HEK293 (cell line): ENCODE measurements at regions not wholly inside any gene's neighbourhood (a gene's known extent, or its start where the extent isn't known, plus 50 kb on each side); places are given as distances from the start of the nearest gene placed in this dataset.

Source experiments
- CTCF ChIA-PET: fragments of 350-600 bp; formaldehyde crosslinking; extraction: SDS; loops from one replicate; lab custom pipeline; 2021; ENCODE audit warnings: antibody characterized with exemption; lab: Yijun Ruan, JAX
- POLR2A ChIA-PET: fragments of 300-600 bp; formaldehyde crosslinking; extraction: SDS; loops from one replicate; lab custom pipeline; 2020; ENCODE audit warnings: antibody characterized with exemption, inconsistent platforms; lab: Yijun Ruan, JAX
- H3K27ac ChIP-seq: fragments of 200-500 bp; sonication (Bioruptor generic); 2 replicates; pipeline ENCODE4 v1.5.1; 2014; ENCODE audit warnings: low read depth, low read length, control low read depth, inconsistent platforms; ENCODE audit errors: extremely low read depth
- H3K36me3 ChIP-seq, 2 experiments: fragments of 200-500 bp in 1 of 2; sonication (Bioruptor generic) in 1 of 2; 1 replicate in 1 of 2; 2 replicates in 1 of 2; pipeline ENCODE4 v1.5.1; 2014 to 2017; ENCODE audit warnings: inconsistent platforms in 2 of 2, low read length in 2 of 2; ENCODE audit not compliant: control insufficient read depth in 2 of 2, insufficient read depth in 1 of 2
- H3K4me1 ChIP-seq: fragments of 200-500 bp; sonication (Bioruptor generic); 2 replicates; pipeline ENCODE4 v1.5.1; 2014; ENCODE audit warnings: mild to moderate bottlenecking, low read length, inconsistent platforms; ENCODE audit not compliant: control insufficient read depth, insufficient read depth
- H3K4me3 ChIP-seq: 2 replicates; pipeline ENCODE4 v1.5.1; 2011; ENCODE audit warnings: low read depth, mild to moderate bottlenecking, control low read depth, low read length, moderate library complexity
- H3K9me3 ChIP-seq: fragments of 200-500 bp; sonication (Bioruptor generic); 2 replicates; pipeline ENCODE4 v1.5.1; 2014; ENCODE audit warnings: low read depth, low read length, inconsistent platforms; ENCODE audit not compliant: control insufficient read depth, insufficient read depth
- CTCF ChIP-seq: fragments of 450-650 bp; formaldehyde crosslinking; IDR thresholded peaks from 2 replicates; pipeline ENCODE4 v1.5.1; 2016; ENCODE audit warnings: missing biosample characterization, missing genetic modification characterization
- GLI4 ChIP-seq: fragments of 450-650 bp; formaldehyde crosslinking; IDR thresholded peaks from 2 replicates; pipeline ENCODE4 v1.5.1; 2016; ENCODE audit warnings: missing biosample characterization, missing genetic modification characterization
- KLF1 ChIP-seq: fragments of 450-650 bp; formaldehyde crosslinking; IDR thresholded peaks from 2 replicates; pipeline ENCODE4 v1.5.1; 2016; ENCODE audit warnings: missing biosample characterization, missing genetic modification characterization
- TRIM28 ChIP-seq: IDR thresholded peaks from 2 replicates; pipeline ENCODE4 v1.6.1; 2011; ENCODE audit warnings: low read length, control low read depth, borderline replicate concordance
- YY2 ChIP-seq: fragments of 450-650 bp; formaldehyde crosslinking; IDR thresholded peaks from 2 replicates; pipeline ENCODE4 v1.5.1; 2016; ENCODE audit warnings: missing biosample characterization, missing genetic modification characterization
- ZBTB48 ChIP-seq: fragments of 450-650 bp; formaldehyde crosslinking; IDR thresholded peaks from 2 replicates; pipeline ENCODE4 v1.5.1; 2016; ENCODE audit warnings: missing biosample characterization, missing genetic modification characterization
- ZFP37 ChIP-seq: fragments of 450-650 bp; formaldehyde crosslinking; IDR thresholded peaks from 2 replicates; pipeline ENCODE4 v1.5.1; 2016; ENCODE audit warnings: missing biosample characterization, missing genetic modification characterization
- ZFP41 ChIP-seq: fragments of 450-650 bp; formaldehyde crosslinking; IDR thresholded peaks from 2 replicates; pipeline ENCODE4 v1.5.1; 2016; ENCODE audit warnings: missing biosample characterization, missing genetic modification characterization, borderline replicate concordance
- ZIC2 ChIP-seq: fragments of 450-650 bp; formaldehyde crosslinking; IDR thresholded peaks from 2 replicates; pipeline ENCODE4 v1.5.1; 2016; ENCODE audit warnings: missing biosample characterization, missing genetic modification characterization
- ZNF155 ChIP-seq: fragments of 450-650 bp; formaldehyde crosslinking; IDR thresholded peaks from 2 replicates; pipeline ENCODE4 v1.5.1; 2016; ENCODE audit warnings: missing biosample characterization, missing genetic modification characterization
- ZNF175 ChIP-seq: fragments of 450-650 bp; formaldehyde crosslinking; IDR thresholded peaks from 2 replicates; pipeline ENCODE4 v1.5.1; 2016; ENCODE audit warnings: missing biosample characterization, missing genetic modification characterization
- ZNF266 ChIP-seq: fragments of 450-650 bp; formaldehyde crosslinking; IDR thresholded peaks from 2 replicates; pipeline ENCODE4 v1.5.1; 2016; ENCODE audit warnings: missing biosample characterization, missing genetic modification characterization, low read depth
- ZNF362 ChIP-seq: fragments of 450-650 bp; formaldehyde crosslinking; IDR thresholded peaks from 2 replicates; pipeline ENCODE4 v1.5.1; 2016; ENCODE audit warnings: missing biosample characterization, missing genetic modification characterization
- ZNF37A ChIP-seq: fragments of 450-650 bp; IDR thresholded peaks from 2 replicates; pipeline ENCODE4 v1.5.1; 2018; ENCODE audit warnings: missing biosample characterization, missing genetic modification characterization
- ZNF544 ChIP-seq: fragments of 450-650 bp; formaldehyde crosslinking; IDR thresholded peaks from 2 replicates; pipeline ENCODE4 v1.5.0; 2017; ENCODE audit warnings: missing biosample characterization, missing genetic modification characterization
- ZNF555 ChIP-seq: fragments of 450-650 bp; formaldehyde crosslinking; conservative IDR thresholded peaks from 2 replicates; pipeline ENCODE4 v1.5.1; 2017; ENCODE audit warnings: missing biosample characterization, mild to moderate bottlenecking, missing genetic modification characterization, inconsistent platforms
- ZNF585B ChIP-seq: fragments of 450-650 bp; formaldehyde crosslinking; IDR thresholded peaks from 2 replicates; pipeline ENCODE4 v1.5.1; 2016; ENCODE audit warnings: missing biosample characterization, missing genetic modification characterization
- ZNF654 ChIP-seq: fragments of 450-650 bp; formaldehyde crosslinking; IDR thresholded peaks from 2 replicates; pipeline ENCODE4 v1.5.1; 2016; ENCODE audit warnings: low read depth, missing biosample characterization, missing genetic modification characterization
- ZNF792 ChIP-seq: fragments of 450-650 bp; formaldehyde crosslinking; IDR thresholded peaks from 2 replicates; pipeline ENCODE4 v1.5.1; 2016; ENCODE audit warnings: missing biosample characterization, missing genetic modification characterization
- ZNF843 ChIP-seq: fragments of 450-650 bp; formaldehyde crosslinking; IDR thresholded peaks from 2 replicates; pipeline ENCODE4 v1.5.1; 2016; ENCODE audit warnings: missing biosample characterization, missing genetic modification characterization
- TF ChIP-seq, protein P1 (sequence below): fragments of 450-650 bp; formaldehyde crosslinking; IDR thresholded peaks from 2 replicates; pipeline ENCODE4 v1.5.1; 2016; ENCODE audit warnings: missing biosample characterization, missing genetic modification characterization
- TF ChIP-seq, protein P2 (sequence below): fragments of 450-650 bp; formaldehyde crosslinking; conservative IDR thresholded peaks from 2 replicates; pipeline ENCODE4 v1.5.1; 2016; ENCODE audit warnings: low read depth, missing biosample characterization, missing genetic modification characterization

DNA sequence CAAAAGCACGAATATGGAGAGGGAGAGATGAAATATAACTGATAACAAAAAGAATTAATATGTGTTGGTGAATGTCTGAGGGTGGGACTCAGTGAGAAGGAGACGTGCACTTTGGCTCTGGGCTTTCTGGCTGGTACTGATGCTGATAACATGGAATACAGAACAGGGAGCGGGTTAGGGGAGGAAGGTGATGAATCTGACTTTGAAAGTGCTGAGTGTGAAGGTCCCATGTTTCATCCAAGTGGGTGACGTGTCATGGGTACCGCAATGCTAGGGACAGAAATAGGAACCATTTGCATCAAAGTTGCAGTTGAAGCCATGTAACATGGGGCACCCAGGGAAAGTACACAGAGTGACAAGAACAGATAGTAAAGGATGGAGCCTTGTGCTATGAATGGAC is 236.6 kb upstream of the MYO3A start:
- TF ChIP-seq CTCF (tag by site-specific recombination) (no peak), ZNF792 (tag by site-specific recombination) (no peak), ZNF555 (tag by site-specific recombination) (no peak), KLF1 (tag by site-specific recombination) (no peak), ZFP37 (no peak), ZNF585B (tag by site-specific recombination) (no peak), ZNF362 (tag by site-specific recombination) (no peak), ZNF266 (tag by site-specific recombination) (no peak)
- TF ChIP-seq, protein P1, sequence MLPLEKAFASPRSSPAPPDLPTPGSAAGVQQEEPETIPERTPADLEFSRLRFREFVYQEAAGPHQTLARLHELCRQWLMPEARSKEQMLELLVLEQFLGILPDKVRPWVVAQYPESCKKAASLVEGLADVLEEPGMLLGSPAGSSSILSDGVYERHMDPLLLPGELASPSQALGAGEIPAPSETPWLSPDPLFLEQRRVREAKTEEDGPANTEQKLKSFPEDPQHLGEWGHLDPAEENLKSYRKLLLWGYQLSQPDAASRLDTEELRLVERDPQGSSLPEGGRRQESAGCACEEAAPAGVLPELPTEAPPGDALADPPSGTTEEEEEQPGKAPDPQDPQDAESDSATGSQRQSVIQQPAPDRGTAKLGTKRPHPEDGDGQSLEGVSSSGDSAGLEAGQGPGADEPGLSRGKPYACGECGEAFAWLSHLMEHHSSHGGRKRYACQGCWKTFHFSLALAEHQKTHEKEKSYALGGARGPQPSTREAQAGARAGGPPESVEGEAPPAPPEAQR (tag by site-specific recombination), result no peak
- ChIA-PET CTCF (no interaction called here), POLR2A (no interaction called here)
- no peaks in the 10 kb centered on the region for H3K9me3 ChIP-seq
- H3K27ac ChIP-seq, result no peak overlapping the region
- no peaks in the 10 kb centered on the region for H3K36me3 ChIP-seq
- no peaks in the 10 kb centered on the region for H3K4me1 ChIP-seq
- no peak overlapping the region for H3K4me3 ChIP-seq

- no peak for TF ChIP-seq ZNF37A (tag by site-specific recombination)
- no peak for TF ChIP-seq ZNF175
- TF ChIP-seq ZFP41 (tag by site-specific recombination), result no peak
- no peak for TF ChIP-seq ZNF544 (tag by site-specific recombination)
- no peak for TF ChIP-seq TRIM28
- no peak for TF ChIP-seq GLI4
- TF ChIP-seq ZIC2 (tag by site-specific recombination), result no peak
- no peak for TF ChIP-seq YY2
- Histone ChIP-seq H3K4me3 (no peak overlapping the region), H3K27ac (no peak overlapping the region), H3K4me1 (no peaks in the 10 kb centered on the region), H3K36me3 (no peaks in the 10 kb centered on the region), H3K9me3 (no peaks in the 10 kb centered on the region)
- ChIA-PET POLR2A (no interaction called here), CTCF (no interaction called here)
Measured at GRCh38 chr10:25698638-25699037, 235.4 kb upstream of the MYO3A start.

- TF ChIP-seq, protein P2, sequence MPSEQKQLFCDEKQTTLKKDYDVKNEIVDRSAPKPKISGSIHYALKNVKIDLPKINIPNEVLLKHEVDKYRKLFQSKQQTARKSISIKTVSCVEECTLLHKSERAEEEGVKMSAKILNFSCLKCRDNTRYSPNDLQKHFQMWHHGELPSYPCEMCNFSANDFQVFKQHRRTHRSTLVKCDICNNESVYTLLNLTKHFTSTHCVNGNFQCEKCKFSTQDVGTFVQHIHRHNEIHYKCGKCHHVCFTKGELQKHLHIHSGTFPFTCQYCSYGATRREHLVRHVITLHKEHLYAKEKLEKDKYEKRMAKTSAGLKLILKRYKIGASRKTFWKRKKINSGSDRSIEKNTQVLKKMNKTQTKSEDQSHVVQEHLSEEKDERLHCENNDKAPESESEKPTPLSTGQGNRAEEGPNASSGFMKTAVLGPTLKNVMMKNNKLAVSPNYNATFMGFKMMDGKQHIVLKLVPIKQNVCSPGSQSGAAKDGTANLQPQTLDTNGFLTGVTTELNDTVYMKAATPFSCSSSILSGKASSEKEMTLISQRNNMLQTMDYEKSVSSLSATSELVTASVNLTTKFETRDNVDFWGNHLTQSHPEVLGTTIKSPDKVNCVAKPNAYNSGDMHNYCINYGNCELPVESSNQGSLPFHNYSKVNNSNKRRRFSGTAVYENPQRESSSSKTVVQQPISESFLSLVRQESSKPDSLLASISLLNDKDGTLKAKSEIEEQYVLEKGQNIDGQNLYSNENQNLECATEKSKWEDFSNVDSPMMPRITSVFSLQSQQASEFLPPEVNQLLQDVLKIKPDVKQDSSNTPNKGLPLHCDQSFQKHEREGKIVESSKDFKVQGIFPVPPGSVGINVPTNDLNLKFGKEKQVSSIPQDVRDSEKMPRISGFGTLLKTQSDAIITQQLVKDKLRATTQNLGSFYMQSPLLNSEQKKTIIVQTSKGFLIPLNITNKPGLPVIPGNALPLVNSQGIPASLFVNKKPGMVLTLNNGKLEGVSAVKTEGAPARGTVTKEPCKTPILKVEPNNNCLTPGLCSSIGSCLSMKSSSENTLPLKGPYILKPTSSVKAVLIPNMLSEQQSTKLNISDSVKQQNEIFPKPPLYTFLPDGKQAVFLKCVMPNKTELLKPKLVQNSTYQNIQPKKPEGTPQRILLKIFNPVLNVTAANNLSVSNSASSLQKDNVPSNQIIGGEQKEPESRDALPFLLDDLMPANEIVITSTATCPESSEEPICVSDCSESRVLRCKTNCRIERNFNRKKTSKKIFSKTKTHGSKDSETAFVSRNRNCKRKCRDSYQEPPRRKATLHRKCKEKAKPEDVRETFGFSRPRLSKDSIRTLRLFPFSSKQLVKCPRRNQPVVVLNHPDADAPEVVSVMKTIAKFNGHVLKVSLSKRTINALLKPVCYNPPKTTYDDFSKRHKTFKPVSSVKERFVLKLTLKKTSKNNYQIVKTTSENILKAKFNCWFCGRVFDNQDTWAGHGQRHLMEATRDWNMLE, result no peak
- TF ChIP-seq ZBTB48 (tag by site-specific recombination), result no peak
- no peak for TF ChIP-seq ZFP37
- no peak for TF ChIP-seq ZNF654
- TF ChIP-seq ZNF843 (tag by site-specific recombination), result no peak
- TF ChIP-seq ZNF155, result no peak
- no peaks in the 10 kb centered on the region for H3K9me3 ChIP-seq
- POLR2A ChIA-PET, result no interaction called here
- H3K4me3 ChIP-seq, result no peak overlapping the region
- H3K27ac ChIP-seq, result no peak overlapping the region
- H3K36me3 ChIP-seq, result no peaks in the 10 kb centered on the region
- CTCF ChIA-PET, result interaction anchor here (0.7 to 5.0 kb wide), 6 partner anchors 7 to 563 kb away, joined by 3 to 22 read pairs (median 4); no protein-coding TSS in a partner anchor
- no peaks in the 10 kb centered on the region for H3K4me1 ChIP-seq
Measured at GRCh38 chr10:25699631-25700030, 234.4 kb upstream of the MYO3A start.
